Hematopoietic multipotent progenitor cell treated with erythropoietin and hydrocortisone succinate and interleukin-3 and kit ligand, for 15 days (in vitro differentiated cells): ENCODE measurements at regions not wholly inside any gene's neighbourhood (a gene's known extent, or its start where the extent isn't known, plus 50 kb on each side); places are given as distances from the start of the nearest gene placed in this dataset.

Experiments
- DNase-seq: peaks from one replicate; pipeline ENCODE4 v3.0.0-alpha.2; 2015; ENCODE audit warnings: low spot score

GRCh38 chr21:25375675-25376074 lies 231.6 kb downstream of the MRPL39 start:
- no peak for DNase-seq

DNA sequence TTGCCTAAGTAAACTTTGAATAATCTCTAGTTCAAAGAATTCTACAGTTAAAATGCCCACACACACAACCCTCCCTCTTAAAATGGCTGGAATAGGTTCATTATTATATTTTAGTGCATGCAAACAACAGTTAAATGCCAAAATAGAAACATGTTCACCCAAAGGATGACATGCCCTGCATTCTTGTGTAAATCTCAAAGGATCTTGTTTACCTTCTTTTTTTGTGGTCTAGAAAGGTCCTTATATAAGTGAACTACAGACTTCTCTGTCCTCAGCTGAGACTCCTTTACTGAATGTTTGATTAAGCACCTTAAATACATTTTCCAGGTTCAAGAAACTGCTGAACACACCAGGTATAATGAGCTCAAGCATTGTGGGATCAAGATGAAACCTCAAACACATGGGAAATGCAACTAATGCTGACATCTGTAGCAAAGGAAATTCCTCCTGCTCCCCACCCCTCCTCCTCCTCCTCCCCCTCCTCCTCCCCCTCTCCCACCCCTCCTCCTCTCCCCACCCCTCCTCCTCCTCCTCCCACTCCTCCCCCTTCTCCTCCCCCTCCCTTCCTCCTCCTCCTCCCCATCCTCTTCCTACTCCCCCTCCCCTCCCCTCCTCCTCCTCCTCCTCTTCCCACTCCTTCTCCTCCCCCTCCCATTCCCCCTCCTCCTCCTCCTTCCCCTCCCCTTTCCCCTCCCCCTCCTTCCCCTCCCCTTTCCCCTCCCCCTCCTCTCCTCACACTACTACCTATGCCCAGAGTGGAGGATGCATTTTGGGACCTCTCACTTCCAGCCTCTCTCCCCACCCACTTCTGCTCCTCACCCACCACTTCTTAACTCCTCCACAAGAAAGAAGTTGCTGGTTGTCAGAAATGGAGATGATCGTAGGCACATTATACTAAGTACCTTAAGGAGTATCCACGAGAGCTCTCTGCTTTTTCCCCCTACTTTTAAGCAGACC lies 233.9 kb downstream of the MRPL39 start:
- no peak for DNase-seq

DNA sequence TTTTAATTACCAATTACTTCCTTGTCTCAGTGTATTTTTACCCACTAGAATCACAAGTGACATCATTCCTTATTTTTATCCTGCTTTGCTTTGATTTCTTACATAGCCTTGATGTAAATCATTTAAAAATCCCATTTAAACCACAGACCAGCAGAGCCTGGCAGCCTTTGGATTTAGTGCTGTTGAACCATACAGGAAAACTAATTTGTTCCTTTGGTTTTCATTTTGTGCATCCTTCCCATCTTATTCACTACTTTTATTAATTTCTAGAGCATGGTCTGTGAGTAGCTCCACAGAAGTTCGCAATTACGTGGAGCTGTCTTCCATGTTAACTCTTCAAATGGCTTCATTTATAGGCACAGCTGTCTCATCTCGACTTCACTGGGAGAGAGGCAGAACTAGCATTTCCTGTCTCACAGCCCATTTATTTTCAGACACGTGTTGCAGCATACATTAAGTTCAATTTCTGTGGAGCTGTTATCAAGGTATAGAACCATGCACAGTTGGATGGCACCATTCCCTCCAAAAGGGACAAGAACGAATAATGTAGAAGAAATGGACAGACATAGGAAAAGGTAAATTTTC lies 235.3 kb downstream of the MRPL39 start:
- no peak for DNase-seq

- DNase-seq = no peak
These were observed 237.0 kb downstream of the MRPL39 start for GRCh38 chr21:25370311-25370744.

DNA sequence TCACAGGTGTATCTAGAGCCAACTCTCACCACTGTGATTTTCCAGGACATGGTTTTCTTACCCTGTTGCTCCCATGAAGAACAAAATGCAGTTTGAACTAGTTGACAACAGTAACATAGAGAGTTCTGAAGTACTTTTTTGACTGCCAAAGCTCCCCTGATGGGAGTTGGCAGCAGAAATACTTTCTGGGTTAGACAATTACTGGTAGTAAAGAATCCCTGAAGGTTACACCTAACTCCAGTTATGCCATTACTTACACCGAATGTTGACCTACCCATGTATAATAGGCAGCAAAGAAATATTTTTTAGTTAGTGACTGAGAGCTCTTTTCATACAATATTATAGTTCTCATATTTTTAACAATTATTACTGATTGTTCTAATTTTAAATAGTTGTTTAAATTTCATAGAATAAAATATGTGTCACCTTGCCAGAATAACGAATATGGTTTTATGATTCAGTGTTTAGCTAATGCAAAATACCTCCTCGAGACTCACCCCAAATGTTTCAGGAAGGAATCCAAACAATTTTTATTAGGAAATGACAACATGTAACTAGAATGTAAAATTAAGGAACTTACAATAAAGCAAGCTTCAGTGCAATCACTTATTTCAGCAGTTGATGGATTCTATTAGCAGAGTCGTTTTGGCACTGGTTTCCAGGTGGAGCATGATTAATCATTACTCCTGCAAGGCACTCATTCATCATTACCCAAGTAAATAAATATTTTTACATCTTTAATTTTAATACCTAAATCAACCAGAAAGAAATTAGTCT lies 237.6 kb downstream of the MRPL39 start:
- no peak for DNase-seq

DNA sequence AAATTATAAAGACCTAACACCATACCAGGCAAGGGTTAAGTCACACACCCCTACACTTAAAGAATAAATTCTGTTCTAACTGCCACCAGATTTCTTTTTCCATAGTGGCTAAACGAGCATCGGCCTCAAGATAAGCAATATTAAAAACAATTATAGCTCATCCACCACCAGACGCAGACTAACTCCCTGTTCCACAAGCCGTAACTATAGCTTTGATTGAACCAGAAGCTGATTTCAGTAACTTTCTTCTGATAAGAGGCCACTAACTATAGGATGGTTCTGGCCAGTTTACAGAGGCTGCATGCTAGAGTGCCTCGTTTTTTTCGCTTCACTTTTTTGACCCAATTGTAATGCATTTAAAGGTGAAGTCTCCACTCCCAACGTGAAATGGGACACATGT lies 238.8 kb downstream of the MRPL39 start:
- no peak for DNase-seq

DNA sequence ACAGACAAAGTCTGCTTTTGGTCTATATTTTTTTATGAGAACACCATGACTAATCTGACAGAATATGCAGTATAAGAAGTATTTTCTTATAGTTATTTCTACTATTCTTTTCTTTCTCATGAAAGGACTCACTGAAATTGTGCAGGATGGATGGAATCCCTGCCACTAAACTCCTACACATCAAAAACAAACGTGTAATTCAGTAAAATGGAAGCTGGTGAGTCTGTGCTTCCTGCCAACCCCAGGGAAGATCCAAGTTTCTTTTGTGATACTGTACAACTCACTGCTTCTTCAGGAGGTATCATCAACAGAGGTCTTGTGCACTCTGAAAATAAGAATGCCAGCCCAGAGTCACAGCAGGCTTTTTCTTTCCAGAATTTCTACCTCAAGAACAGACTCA lies 241.2 kb downstream of the MRPL39 start:
- no peak for DNase-seq

GRCh38 chr21:25362375-25363267 lies 244.7 kb downstream of the MRPL39 start:
- no peak for DNase-seq

GRCh38 chr21:25361765-25362164 lies 245.5 kb downstream of the MRPL39 start:
- DNase-seq = no peak

DNA sequence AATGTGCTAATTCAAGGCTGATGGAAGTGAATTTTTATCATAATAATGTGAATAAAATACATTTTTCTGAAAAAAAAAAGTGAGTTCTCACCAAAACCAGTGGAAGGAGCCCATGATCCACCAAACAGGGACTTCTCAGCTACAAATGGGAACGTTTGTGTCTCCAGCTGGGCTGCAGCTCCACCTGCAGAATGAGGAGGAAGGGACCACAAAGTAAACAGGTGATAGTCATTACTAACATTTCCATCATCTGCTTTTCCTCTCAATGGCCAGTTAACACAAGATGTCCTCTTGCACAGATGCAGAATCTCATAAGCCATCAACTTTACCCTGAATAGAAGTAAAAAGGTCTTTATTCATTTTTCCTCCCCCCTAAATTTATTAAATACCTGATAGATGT lies 246.2 kb downstream of the MRPL39 start:
- DNase-seq = no peak

DNA sequence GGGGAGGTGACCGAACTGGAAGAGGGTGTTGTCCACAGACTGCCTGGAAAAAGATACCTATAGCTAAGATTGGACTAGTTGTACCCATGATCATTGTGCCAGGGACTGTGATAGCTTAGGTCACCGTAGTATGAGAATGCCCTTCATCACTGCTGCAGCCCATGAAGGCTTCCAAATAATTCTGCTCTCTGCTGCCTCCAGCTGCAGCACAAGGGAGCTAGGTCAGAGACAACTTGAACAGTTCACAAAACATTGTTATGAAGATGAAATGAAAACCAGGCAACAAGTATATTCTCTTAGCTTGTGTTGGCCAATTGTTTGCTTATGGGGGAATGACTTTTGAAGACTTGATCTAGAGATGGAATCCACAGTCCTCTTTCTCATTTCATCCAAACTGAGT lies 246.7 kb downstream of the MRPL39 start:
- DNase-seq = no peak

GRCh38 chr21:25359724-25360123 lies 247.6 kb downstream of the MRPL39 start:
- no peak for DNase-seq

GRCh38 chr21:25350056-25350455 lies 257.2 kb downstream of the MRPL39 start:
- no peak for DNase-seq

GRCh38 chr21:25343774-25344545 lies 263.3 kb downstream of the MRPL39 start:
- no peak for DNase-seq

DNA sequence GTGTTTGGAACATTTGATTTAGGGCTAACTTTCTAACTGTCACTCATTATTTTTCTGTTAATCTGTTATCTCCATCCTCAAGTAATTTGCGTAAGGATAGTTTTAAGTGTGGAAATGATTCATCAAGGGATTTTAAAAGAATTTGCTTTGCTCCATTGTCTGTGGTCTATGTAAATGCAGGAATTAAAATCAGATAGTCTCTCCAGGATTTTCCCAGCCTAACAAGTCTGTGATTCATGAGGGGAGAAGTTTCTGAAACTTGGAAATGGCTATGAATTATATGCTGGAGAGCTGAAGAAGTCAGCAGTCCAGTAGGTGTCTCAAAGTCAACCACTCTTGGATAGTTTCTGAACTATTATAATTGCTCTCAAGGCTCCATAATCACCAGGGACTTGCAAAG lies 264.5 kb downstream of the MRPL39 start:
- no peak for DNase-seq

GRCh38 chr21:25341981-25342380 lies 265.3 kb downstream of the MRPL39 start:
- DNase-seq = no peak

DNA sequence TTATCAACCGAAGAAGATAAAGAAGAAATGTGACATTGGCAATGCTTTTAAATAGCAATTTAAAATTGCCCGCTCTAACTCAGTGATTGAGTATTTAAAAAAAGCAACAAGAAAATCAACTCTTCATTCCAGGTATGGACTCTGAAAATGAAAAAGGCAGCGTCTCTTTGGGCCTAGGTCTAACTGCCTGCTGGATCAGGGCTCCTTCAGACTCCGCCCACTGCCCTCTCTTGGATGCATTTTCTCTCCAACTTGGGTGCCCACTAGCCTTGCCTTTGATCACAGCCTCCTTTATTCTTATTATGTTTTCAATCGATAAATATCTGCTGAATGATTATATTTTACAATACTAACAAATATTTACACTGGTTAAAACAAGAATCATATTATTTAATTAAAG lies 268.9 kb downstream of the MRPL39 start:
- no peak for DNase-seq

DNA sequence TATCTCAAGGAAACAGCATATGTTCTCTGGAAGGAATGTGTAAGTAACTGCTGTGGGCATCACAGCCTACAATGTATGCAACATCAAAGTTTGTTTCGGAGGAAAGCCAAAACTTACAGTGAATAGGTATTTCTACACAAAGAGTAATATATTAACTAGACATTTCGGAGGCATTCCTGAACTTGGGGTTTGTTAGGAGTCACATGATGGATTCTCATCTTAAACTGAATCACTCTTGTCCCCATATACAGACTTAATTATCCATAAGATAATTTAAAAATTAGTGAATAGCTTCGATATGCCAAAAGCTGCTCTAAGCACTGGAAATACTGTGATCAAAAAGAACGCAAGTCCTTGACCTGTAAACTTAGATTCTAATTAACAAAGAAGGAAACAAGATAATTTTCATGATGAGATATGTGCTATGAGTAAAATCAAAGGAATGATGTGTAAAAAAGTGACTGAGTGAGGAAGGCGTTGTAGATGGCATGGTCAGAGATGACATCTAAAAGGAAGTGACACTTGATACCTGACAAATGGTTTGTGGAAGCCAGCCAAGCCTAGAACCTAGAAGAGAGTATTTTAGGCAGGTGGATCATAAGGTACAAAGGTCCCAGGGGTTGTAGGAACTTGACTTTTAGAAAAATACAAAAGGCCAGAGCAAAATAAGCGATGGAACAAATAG lies 273.1 kb downstream of the MRPL39 start:
- DNase-seq = no peak

DNA sequence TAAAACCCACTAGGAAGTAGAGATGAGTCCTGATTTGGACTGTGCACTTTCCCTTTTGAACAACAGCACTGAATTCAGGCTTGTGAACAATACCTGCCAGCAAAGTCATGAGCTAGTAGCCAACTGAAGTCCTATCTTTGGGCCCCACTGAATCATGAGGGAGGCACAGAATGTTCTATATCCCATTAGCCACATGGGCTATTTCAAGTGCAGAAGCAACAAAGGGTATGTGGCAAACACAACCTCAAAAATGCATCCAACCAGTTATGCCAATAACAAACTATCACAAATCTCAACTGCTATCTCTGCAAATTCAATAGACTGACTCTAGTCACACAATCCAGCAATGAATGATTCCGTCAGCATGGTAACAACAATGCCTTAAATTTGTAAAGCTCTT lies 276.0 kb downstream of the MRPL39 start:
- DNase-seq = no peak

- DNase-seq = no peak
These were observed 277.0 kb downstream of the MRPL39 start for GRCh38 chr21:25330266-25330665.
